Stimulated activated CD4-positive, alpha-beta T cell treated with anti-CD3 and anti-CD28 coated beads, Interleukin-15, amount 100 ng/mL, for 48 hours (primary cell): ENCODE measurements at regions not wholly inside any gene's neighbourhood (a gene's known extent, or its start where the extent isn't known, plus 50 kb on each side); places are given as distances from the start of the nearest gene placed in this dataset.

Experiments
- DNase-seq, 2 donors: peaks; one replicate each; pipeline ENCODE4 v3.0.0-alpha.2; 2020; ENCODE audit warnings: low read depth in 2 of 2

DNA sequence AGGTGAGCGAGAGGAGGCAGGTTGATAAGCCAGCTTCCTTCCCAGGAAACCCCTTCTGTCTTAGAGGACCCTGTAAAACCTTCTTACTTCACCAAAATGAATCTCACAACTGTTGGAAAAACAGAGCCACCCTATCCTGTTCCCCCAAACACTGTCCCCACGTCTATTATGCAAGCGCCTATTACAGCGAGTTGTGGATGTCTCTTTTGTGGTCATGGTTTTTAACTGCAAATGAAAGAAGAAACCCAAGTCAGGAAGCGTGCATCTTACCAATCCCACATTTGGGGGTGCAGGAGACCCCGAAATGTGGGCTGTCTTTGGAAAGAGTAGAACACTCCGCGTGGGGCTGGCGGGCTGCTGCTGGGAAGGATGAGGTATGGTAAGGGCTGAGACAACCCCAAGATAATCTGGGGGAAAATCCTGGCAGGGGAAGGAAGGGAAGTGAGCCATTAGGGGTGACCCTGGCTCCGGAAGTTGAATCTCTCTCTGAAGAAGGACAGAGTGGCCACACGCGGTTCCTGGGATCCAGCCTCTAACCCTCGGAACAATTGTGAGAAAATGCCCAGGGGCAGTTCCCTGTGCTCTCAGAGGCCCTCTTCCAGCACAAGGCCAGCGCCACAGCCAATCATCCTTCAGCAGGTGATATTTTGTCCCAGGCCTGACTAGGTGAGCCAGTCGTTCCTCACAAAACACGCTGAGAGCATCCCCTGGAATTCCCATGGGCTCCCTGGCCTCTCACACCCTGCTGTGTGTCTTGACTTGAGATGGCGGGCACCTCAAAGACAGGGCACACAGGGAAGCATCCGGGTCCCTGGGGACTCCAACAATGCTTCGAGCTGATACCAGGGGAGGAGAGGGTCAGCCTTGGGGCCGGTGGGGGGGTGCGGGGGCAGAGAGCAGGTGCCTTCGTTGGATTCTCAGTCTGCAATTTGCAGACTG lies 168.5 kb upstream of the IRF2BP2 start:
- DNase-seq: no peak

DNA sequence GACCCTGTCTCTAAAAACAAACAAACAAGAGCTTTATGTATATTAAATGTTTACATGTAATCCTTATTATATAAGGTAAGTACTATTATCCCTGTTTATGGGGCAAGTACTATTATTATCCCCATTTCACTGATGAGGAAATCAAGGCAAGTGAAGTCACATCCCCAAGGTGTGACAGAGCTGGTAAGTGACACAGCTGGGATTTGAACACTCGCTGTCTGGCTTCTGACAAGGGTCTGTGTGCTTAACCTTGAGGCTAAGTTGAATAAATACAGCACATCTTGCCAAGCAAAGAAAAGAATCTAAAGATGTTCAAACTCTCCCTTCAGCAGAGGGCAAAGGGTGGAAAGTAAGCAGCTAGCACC lies 167.9 kb upstream of the IRF2BP2 start:
- no peak for DNase-seq

DNA sequence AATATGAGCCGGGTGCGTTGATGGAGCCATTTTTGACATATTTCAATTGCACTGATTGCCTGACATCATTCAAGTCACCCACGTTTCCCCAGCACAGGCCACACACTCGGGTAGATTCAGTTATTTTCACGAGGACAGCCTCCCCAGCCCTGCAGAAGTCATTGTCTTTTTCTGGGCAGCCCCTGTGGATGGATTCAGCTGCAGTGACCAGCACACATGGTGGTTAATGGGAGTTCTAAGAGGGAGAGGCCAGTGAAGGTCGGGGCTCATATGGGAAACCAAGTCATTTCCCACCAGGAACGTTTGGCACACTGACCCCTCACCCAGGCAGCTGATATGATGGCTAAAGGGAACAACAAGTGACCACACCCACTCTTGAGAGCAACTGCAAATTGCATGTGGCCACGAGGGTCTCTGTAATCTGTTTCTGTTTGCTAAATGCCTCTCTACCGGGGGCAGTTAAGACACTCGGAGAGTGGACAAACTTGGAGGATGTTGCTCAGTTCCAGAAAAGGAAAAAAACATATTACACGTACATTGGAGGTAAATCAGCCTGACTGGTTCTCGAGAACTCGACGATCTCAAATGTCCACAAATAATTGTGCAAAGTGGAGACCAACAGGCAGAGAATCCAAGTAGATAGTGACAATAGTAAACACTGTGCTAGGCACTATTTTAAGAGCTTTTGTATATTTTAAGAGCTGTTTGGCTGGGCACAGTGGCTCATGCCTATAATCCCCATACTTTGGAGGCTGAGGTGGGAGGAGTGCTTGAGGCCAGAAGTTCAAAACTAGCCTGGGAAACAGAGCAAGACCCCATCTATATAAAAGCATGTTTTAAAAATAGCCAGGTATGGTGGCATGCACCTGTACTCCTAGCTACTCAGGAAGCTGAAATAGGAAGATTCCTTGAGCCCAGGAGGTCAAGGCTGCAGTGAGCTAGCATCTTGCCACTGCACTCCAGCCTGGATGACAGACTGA lies 167.2 kb upstream of the IRF2BP2 start:
- DNase-seq: no peak

DNA sequence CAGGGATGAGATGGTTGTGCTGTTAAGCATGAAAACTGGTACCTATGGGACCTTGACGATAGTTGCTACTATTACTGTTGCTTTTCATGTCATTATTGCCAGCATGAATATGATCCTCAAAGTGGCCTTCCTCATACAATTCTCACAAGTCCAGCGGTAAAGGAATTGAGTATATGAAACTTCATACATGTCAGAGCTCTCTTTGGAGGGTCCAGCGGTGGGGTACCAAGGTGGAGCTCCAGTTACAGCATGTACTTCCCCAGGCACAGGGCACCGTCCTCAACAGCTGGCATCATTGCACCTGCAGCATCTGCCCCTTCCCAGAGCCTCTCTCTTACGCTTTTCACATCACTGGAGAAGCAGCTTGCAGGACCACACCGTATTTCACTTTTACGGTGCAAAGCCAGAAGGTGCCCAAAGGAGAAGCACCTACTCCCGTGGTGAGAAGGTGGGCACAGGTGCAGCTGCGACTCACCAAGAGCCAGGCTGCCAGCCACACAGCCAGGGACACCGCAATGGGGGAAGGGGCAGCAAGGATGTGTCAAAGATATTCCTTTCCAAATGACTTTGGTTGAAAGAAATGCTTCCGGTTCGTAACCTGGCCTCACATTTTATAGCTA lies 166.4 kb upstream of the IRF2BP2 start:
- no peak for DNase-seq

DNA sequence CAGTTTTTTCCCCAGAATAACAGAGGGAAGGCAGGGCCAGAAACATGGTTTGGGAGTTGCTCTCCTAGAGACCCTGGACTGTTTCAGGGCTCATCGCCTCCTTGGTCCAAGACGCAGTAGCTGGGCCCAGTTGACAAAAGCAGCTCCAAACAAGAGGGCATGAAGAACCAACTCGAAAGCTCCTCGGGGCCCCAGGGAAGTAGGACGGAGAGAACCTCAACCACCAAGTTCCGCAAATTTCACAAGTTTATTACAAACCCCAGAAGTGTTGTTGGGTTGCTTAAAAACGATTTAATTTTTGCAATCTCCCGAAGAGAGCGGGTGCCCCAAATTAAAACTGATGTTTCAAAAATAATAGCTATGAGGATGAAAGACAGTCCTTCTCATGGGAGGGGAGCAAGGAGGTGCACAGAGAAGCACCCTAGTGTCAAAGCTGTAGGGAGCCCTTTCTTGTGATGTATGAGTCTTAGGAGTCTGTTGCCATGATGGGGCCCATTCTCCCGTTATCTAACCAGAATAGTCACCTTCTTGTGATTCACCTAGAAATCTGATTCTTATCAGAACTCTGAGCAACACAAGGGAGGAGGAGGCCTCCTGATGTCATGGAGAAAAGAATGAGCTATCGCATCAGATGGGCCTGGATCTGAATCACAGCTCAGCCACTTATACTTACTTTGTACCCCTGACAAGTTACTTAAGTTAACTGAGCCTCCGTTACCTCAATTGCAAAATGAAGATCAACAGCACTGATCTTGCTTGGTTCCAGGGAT lies 165.7 kb upstream of the IRF2BP2 start:
- peak in 1 of 2 donors; percentile 47 for DNase-seq

DNA sequence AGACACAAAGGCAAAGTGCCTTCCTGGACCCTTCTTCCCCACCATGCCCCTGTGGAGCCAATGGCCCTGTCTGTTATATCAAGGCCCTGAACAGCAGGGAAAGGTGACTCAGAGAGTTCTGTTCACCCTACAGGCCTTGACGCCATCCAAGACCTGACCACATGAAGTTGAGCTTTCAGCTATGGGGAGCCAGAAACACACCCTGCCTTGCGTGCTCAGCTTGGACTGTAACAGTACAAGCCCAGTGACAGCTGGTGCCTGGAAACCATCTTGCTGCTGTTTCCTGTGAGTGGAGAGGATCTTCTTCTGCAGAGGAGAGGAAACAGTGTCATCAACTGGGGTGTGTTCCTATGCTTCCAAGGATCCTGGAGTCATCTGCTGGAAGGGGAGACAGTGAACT lies 165.0 kb upstream of the IRF2BP2 start:
- DNase-seq: no peak

DNA sequence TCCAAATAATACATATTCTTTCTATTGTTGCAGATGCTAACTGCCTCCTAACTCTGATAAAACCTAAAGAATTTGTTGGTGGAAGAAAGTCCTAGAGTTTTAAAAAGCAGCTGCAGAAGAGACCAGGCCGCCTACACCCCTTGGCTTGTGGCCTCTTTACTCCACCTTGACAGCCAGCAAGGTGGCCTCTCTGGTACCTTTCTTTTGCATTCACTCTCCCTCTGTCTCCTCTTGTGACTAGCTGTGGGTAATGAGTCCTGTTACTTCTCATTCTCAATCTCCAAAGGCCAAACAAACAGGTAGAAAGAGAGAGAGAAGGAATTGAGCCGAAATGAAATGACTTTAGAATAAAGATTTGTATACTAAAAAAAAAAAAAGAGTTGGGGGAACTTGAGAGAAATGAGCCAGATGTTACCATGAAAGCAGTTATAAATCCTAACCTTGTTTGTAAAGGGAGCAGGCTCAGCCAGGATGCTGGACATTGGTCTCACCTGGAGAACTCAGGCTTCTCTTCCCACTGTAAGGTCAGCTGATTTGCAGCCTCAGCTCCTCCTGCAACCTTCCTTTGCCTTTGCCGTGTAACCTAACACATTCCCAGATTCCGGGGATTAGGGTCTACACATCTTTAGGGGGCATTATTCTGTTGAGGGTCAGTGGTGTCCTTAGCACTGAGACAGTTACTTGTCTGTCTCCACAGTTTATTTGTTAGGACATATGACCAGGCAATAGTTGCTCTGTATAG lies 164.1 kb upstream of the IRF2BP2 start:
- no peak for DNase-seq

DNA sequence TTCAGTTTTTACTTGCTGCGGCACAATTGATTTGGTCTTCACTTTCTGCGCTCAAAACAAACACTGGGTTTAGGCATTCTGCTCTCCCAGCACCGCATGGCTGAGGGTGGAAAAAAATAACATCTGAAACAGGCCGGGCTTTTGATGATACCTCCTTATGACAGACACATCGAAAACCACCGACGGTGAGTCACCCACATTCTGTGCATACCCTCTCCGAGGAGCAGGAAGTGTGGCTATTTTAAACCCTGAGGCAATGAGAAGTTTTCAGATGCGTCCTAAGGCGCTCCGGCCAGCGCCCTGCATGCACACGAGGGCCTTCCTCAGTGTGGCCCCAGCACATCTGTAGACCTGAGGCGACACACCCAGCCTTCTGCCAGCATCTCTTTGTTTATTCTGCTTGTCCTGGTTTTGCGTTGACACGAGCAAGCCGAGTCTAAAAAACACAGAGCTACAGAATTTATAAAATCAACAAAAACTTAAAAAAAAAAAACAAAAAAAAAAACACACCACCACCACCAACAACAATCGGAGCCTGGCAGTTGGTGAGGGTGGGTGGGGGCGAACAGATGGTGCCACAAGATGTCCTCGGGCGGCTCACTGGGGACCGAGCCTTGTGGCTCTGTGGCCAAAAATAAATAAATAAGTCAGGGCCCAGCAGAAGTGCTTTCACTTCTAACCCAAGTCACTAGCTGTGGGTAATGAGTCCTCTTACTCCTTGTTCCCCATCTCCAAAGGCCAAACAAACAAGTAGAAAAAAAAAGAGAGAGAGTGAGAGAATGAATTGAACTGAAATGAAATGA lies 162.6 kb upstream of the IRF2BP2 start:
- peak; percentile 86 to 88 for DNase-seq

DNA sequence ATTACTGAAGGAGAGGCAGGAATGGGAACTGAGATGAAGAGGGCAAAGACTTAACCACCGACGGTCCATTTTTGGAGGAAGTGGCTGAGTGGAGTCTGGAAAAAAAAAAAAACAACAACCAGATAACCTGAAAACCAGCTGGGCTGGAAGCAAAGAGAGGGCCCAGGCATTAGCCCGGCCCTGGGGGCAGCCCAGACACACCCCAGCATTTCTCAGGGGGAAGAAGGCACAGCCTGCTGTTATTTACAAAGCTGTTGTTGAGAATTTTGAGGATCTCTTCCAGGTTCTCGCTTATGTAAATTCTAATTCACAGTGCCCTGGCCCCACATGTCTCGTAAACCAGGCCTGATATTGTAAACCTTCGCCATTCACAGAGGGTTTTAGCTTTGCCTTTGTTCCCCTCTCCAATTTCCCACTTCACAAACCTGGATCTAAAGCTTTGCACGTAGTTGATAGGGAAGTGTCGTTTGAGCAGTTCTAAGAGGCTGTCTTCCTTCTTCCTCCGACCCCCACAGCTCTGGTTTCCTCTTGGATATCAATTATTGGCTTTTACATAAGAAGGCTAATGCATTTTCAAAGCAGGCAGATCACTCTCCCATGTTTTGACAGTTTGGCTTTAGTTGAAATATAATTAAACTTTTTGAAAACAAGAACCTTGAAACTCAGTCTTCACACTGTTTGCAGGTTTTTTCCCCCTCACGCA lies 161.8 kb upstream of the IRF2BP2 start:
- DNase-seq: no peak

DNA sequence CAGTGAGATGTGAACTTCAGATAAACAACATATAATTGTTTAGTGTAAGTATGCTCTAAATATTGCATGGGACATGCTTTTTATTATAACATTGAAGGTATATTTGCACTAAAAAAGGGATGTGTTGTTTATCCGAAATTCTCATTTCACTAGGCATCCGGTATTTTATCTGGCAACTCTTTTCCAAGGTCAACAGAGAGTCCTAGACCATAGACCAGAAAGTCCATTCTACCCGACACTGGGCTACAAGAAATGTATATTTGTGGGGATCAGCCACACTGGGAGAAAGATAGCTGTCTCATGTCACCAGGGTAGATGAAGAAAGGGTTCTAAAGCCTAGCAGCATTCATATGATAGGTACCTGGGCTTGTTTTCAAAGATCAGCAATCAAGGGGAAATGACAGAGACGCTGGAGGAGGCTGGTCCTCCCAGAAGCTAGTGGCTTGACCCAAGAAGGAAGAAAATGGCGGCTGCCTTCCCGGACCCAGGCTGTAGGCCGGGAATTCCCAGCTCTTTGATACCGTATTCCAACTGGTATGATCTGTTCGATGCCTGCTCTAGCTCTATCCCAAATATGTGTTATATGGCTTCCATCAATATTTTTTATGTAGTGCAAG lies 161.1 kb upstream of the IRF2BP2 start:
- no peak for DNase-seq

DNA sequence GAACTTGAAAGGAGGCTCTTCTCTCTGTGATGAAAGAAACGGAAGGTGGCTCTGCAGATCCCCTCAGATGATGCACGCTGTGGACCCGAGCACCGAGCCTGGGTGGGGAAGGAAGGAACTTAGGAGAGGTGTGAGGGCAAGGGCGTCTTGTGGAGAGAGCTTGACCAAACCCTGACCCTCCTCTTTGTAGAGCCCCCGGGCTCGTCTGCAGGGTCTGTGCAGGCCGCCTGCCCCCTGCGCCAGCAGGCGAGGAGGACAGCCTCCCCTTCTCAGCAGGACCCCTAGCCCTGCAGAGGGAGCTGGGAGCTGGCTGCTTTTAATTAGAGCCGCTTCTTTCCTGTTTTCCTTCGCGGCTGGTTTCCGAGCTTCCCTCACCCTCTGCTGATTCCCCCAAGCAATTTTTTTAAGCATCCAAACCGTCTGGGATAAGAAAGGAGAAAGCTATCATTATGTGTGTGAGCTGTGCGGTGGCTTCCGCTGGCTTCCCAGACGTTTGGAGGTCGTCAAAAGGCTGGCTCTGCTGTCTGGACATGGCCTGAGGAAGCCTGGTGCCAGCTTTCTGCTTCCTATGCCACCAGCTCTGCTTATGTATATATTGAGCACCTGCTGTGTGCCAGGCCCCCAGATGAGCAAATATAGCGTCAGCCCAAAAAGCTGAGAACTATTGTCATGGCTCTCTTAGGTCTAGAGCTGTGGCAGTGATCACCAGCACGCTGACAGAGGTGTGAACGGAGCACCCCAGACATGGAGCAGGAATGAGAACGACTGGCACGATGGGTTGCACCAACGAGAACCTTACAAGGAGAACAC lies 160.2 kb upstream of the IRF2BP2 start:
- DNase-seq: no peak

DNA sequence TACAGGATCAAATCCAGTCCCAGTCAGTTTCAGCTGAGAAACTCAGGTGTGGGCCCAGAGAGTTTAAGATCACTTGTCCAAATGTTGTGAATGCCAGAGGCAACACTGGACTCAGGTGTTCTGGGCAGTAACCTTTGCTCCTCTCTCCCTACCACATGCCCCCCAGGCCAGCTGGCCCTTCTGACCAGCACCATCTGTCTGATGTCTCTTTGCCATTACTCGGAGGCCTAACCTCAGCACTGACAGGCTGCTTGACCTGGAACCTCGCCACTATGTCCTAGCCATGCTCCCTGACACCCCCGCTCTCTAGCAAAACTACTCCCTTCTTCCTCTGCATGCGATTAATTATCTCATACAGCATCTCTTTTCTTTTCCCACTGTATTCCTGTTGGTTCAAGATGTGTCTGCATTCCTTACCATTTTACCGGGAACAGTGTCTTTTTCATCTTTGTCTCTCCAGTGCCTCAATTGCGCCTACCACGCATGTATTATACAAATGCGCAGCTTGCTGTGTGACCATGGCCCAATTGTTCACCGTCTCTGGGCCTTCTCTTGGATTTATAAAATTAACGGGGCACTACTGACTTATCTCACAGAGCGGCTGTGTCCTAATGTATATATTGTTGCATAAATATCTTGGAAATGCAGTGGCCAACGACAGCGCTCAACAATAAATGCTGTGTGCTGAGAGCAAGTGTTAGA lies 159.5 kb upstream of the IRF2BP2 start:
- no peak for DNase-seq

DNA sequence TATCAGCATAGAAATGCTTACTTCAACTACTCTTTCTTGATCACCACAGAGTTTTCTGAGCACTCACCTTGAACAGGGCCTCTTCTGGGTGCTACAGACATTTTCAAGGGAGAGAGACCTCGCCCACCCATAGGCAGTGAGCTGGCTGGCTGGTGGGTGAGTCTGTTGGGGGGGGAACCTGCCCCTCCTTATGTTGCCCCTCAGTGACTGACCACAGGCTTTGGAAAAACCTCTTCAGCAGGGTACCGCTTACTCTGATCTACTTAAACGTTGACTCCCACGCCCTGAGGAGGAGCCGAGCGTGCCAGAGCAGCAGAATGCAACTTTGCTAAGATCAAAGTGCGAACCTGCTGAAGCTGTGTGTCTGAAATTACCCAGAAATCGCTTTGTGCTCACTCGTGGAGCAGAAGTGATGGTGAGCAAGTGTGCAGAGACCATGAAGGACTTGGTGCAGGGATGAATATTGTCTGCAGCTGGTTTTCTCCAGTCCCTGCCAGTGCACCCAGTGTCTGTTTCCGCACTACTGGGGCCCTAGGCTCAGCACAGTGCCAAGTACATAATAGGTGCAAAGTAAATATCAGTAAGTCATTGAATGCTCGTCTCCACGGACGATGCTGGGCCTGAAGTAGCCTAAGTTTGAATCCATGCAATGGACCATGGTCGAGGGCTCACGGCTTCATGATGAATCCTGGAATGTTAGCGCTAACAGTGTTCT lies 158.7 kb upstream of the IRF2BP2 start:
- peak; percentile 41 to 60 for DNase-seq

DNA sequence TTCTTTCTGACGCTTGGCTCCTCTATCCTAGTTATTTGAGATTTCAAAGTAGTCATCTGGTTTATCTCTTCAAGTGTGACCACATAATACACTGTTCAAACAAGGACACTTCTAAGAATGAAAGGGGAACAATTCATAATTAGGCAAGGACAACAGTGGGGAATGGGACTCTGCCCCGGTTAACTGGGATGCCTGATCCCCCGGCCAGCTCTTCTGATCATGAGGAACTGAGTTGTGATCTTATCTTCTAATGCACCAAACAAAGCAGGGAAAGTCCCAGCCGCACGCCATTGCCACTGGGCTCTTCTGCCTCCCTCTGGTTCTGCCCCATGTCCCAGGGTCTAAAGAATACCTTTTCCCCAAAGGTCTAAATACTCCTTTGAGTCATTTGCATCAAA lies 158.2 kb upstream of the IRF2BP2 start:
- DNase-seq: no peak

DNA sequence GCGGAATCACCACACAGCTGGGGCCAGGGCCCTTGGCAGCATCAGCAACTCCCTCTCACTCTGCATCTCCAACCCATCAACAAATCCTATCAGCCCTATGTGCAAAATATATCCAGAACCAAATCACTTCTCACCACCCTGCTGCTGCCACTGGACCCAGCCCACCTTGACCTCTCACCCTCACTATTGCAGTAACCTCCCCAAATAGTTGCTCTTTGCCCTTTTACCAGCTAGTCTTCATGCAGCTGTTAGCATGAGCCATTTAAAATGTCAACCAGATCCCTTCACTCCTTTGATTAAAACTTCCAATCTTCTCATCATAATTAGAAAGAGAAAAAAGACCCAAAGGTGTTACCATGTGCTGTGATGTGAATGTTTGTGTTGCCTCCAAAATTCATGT lies 155.7 kb upstream of the IRF2BP2 start:
- DNase-seq: no peak

DNA sequence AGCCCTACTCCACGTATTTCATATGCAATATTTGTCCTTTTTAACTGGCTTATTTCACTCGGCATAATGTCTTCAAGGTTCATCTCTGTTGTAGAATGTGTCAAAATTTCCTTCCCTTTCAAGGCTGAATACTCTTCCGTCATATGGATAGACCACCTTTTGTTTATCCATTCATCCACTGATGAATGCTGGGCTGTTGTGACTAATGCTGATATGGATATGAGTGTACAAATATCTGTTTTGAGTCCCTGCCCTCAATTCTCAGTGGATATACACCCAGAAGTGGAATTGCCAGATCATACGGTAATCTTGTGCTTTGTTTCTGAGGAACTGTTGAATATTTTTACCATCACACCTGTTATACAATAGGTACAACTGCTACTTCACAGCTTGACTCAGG lies 155.2 kb upstream of the IRF2BP2 start:
- no peak for DNase-seq

DNA sequence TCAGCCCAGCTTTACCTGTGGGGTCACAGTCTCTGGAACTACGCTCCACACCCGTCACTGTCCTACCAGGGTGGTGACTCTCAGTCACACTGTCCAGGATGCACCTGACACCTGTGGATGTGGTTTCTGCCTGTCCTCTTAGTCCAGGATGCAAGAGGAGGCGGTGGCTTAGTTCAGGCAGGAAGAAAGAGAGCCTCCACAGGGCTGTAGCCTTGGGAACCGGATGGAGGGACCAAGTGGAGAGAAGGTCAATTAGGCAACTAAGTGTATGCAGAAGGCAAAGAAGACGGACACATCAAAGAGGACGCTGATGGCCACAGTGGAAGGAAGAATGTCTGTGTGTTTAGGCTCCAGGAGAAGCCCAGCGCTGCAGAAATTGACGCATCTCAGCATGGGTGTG lies 153.9 kb upstream of the IRF2BP2 start:
- DNase-seq: no peak
